ENCODE measurements at regions not wholly inside any gene's neighbourhood (a gene's known extent, or its start where the extent isn't known, plus 50 kb on each side); places are given as distances from the start of the nearest gene placed in this dataset.

DNA sequence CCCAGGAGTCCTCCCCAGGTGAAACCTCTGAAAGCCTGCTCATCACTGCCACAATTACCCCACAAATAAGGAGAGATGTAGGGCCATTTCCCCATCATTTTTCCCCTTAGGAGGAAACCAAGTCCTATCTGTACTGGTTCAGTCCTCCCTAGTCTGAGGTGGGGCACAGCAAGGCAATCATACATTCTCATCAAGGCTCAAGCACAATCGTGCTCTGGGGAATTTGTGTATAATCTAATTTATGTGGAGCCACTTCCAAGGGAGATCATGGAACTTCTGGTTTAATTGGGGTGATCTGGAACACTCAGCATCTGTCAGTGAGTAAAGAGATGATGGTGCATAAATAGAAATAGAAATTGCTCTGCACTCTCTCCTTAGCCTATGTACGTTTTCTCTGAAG lies 546.9 kb downstream of the IGSF11 start:
- H3K36me3 ChIP-seq (ENCODE audit: control insufficient read depth in 2 of 2, insufficient read depth in 2 of 2, low read length in 1 of 2), result no peaks in the 10 kb centered on the region
- no peaks in the 10 kb centered on the region for H3K4me1 ChIP-seq (ENCODE audit: control insufficient read depth in 2 of 2, insufficient read depth in 2 of 2, low read length in 2 of 2)
- no peak overlapping the region for H3K27ac ChIP-seq (ENCODE audit: low read depth in 1 of 2, low read length in 1 of 2)
- no peaks in the 10 kb centered on the region for H3K27me3 ChIP-seq (ENCODE audit: control insufficient read depth in 2 of 2, insufficient read depth in 1 of 2, low read length in 1 of 2)
- 86% methylated on average over 2 of the region's 2 CpGs for WGBS
- no peak overlapping the region for H3K4me3 ChIP-seq (ENCODE audit: low read length in 2 of 2)
- no peak for DNase-seq (ENCODE audit: low read depth in 6 of 9, low spot score in 9 of 9)
- no peaks in the 10 kb centered on the region for H3K9me3 ChIP-seq (ENCODE audit: control insufficient read depth in 2 of 2, insufficient read depth in 1 of 2, low read length in 1 of 2)

GRCh38 chr3:118488732-118489131 lies 545.9 kb downstream of the IGSF11 start:
- no peaks in the 10 kb centered on the region for H3K36me3 ChIP-seq (ENCODE audit: control insufficient read depth in 2 of 2, insufficient read depth in 2 of 2, low read length in 1 of 2)
- 81% methylated on average over 3 of the region's 3 CpGs for WGBS
- H3K9me3 ChIP-seq (ENCODE audit: control insufficient read depth in 2 of 2, insufficient read depth in 1 of 2, low read length in 1 of 2), result no peaks in the 10 kb centered on the region
- no peak for DNase-seq (ENCODE audit: low read depth in 6 of 9, low spot score in 9 of 9)
- no peak overlapping the region for H3K27ac ChIP-seq (ENCODE audit: low read depth in 1 of 2, low read length in 1 of 2)
- no peaks in the 10 kb centered on the region for H3K27me3 ChIP-seq (ENCODE audit: control insufficient read depth in 2 of 2, insufficient read depth in 1 of 2, low read length in 1 of 2)
- no peak overlapping the region for H3K4me3 ChIP-seq (ENCODE audit: low read length in 2 of 2)
- no peaks in the 10 kb centered on the region for H3K4me1 ChIP-seq (ENCODE audit: control insufficient read depth in 2 of 2, insufficient read depth in 2 of 2, low read length in 2 of 2)

GRCh38 chr3:118495206-118495605 lies 539.4 kb downstream of the IGSF11 start:
- Histone ChIP-seq H3K27me3 (ENCODE audit: control insufficient read depth in 2 of 2, insufficient read depth in 1 of 2, low read length in 1 of 2) (no peaks in the 10 kb centered on the region), H3K27ac (ENCODE audit: low read depth in 1 of 2, low read length in 1 of 2) (no peak overlapping the region), H3K36me3 (ENCODE audit: control insufficient read depth in 2 of 2, insufficient read depth in 2 of 2, low read length in 1 of 2) (no peaks in the 10 kb centered on the region), H3K4me1 (ENCODE audit: control insufficient read depth in 2 of 2, insufficient read depth in 2 of 2, low read length in 2 of 2) (no peaks in the 10 kb centered on the region), H3K4me3 (ENCODE audit: low read length in 2 of 2) (no peak overlapping the region), H3K9me3 (ENCODE audit: control insufficient read depth in 2 of 2, insufficient read depth in 1 of 2, low read length in 1 of 2) (no peaks in the 10 kb centered on the region)
- no peak for DNase-seq (ENCODE audit: low read depth in 6 of 9, low spot score in 9 of 9)
- 98% methylated on average over 2 of the region's 2 CpGs for WGBS

- Histone ChIP-seq H3K9me3 (ENCODE audit: control insufficient read depth in 2 of 2, insufficient read depth in 1 of 2, low read length in 1 of 2) (no peaks in the 10 kb centered on the region), H3K4me3 (ENCODE audit: low read length in 2 of 2) (no peak overlapping the region), H3K36me3 (ENCODE audit: control insufficient read depth in 2 of 2, insufficient read depth in 2 of 2, low read length in 1 of 2) (no peaks in the 10 kb centered on the region), H3K4me1 (ENCODE audit: control insufficient read depth in 2 of 2, insufficient read depth in 2 of 2, low read length in 2 of 2) (no peaks in the 10 kb centered on the region), H3K27ac (ENCODE audit: low read depth in 1 of 2, low read length in 1 of 2) (no peak overlapping the region), H3K27me3 (ENCODE audit: control insufficient read depth in 2 of 2, insufficient read depth in 1 of 2, low read length in 1 of 2) (no peaks in the 10 kb centered on the region)
- 91% methylated on average over 3 of the region's 3 CpGs for WGBS
- no peak for DNase-seq (ENCODE audit: low read depth in 6 of 9, low spot score in 9 of 9)
Measured at GRCh38 chr3:118497274-118497673, 537.4 kb downstream of the IGSF11 start.

GRCh38 chr3:118501152-118501551 lies 533.5 kb downstream of the IGSF11 start:
- no peaks in the 10 kb centered on the region for H3K27me3 ChIP-seq (ENCODE audit: control insufficient read depth in 2 of 2, insufficient read depth in 1 of 2, low read length in 1 of 2)
- DNase-seq (ENCODE audit: low read depth in 6 of 9, low spot score in 9 of 9), result no peak
- H3K27ac ChIP-seq (ENCODE audit: low read depth in 1 of 2, low read length in 1 of 2), result no peak overlapping the region
- no peak overlapping the region for H3K4me3 ChIP-seq (ENCODE audit: low read length in 2 of 2)
- no peaks in the 10 kb centered on the region for H3K4me1 ChIP-seq (ENCODE audit: control insufficient read depth in 2 of 2, insufficient read depth in 2 of 2, low read length in 2 of 2)
- H3K36me3 ChIP-seq (ENCODE audit: control insufficient read depth in 2 of 2, insufficient read depth in 2 of 2, low read length in 1 of 2), result no peaks in the 10 kb centered on the region
- H3K9me3 ChIP-seq (ENCODE audit: control insufficient read depth in 2 of 2, insufficient read depth in 1 of 2, low read length in 1 of 2), result no peaks in the 10 kb centered on the region
- 43% methylated on average over 1 of the region's 1 CpG for WGBS

- Histone ChIP-seq H3K9me3 (ENCODE audit: control insufficient read depth in 2 of 2, insufficient read depth in 1 of 2, low read length in 1 of 2) (no peaks in the 10 kb centered on the region), H3K36me3 (ENCODE audit: control insufficient read depth in 2 of 2, insufficient read depth in 2 of 2, low read length in 1 of 2) (no peaks in the 10 kb centered on the region), H3K4me1 (ENCODE audit: control insufficient read depth in 2 of 2, insufficient read depth in 2 of 2, low read length in 2 of 2) (no peaks in the 10 kb centered on the region), H3K27ac (ENCODE audit: low read depth in 1 of 2, low read length in 1 of 2) (no peak overlapping the region), H3K4me3 (ENCODE audit: low read length in 2 of 2) (no peak overlapping the region), H3K27me3 (ENCODE audit: control insufficient read depth in 2 of 2, insufficient read depth in 1 of 2, low read length in 1 of 2) (no peaks in the 10 kb centered on the region)
- no peak for DNase-seq (ENCODE audit: low read depth in 6 of 9, low spot score in 9 of 9)
- 94% methylated on average over 1 of the region's 1 CpG for WGBS
Measured at GRCh38 chr3:118504906-118505305, 529.7 kb downstream of the IGSF11 start.

- Histone ChIP-seq H3K9me3 (ENCODE audit: control insufficient read depth in 2 of 2, insufficient read depth in 1 of 2, low read length in 1 of 2) (no peaks in the 10 kb centered on the region), H3K27me3 (ENCODE audit: control insufficient read depth in 2 of 2, insufficient read depth in 1 of 2, low read length in 1 of 2) (no peaks in the 10 kb centered on the region), H3K36me3 (ENCODE audit: control insufficient read depth in 2 of 2, insufficient read depth in 2 of 2, low read length in 1 of 2) (no peaks in the 10 kb centered on the region), H3K4me3 (ENCODE audit: low read length in 2 of 2) (no peak overlapping the region), H3K4me1 (ENCODE audit: control insufficient read depth in 2 of 2, insufficient read depth in 2 of 2, low read length in 2 of 2) (no peaks in the 10 kb centered on the region), H3K27ac (ENCODE audit: low read depth in 1 of 2, low read length in 1 of 2) (no peak overlapping the region)
- DNase-seq (ENCODE audit: low read depth in 6 of 9, low spot score in 9 of 9), result no peak
- 89% methylated on average over 2 of the region's 2 CpGs for WGBS
Measured at GRCh38 chr3:118505784-118506183, 528.9 kb downstream of the IGSF11 start.

- no peak for DNase-seq (ENCODE audit: low read depth in 6 of 9, low spot score in 9 of 9)
- H3K36me3 ChIP-seq (ENCODE audit: control insufficient read depth in 2 of 2, insufficient read depth in 2 of 2, low read length in 1 of 2), result no peaks in the 10 kb centered on the region
- no peak overlapping the region for H3K4me3 ChIP-seq (ENCODE audit: low read length in 2 of 2)
- no peaks in the 10 kb centered on the region for H3K9me3 ChIP-seq (ENCODE audit: control insufficient read depth in 2 of 2, insufficient read depth in 1 of 2, low read length in 1 of 2)
- no peak overlapping the region for H3K27ac ChIP-seq (ENCODE audit: low read depth in 1 of 2, low read length in 1 of 2)
- H3K4me1 ChIP-seq (ENCODE audit: control insufficient read depth in 2 of 2, insufficient read depth in 2 of 2, low read length in 2 of 2), result no peaks in the 10 kb centered on the region
- H3K27me3 ChIP-seq (ENCODE audit: control insufficient read depth in 2 of 2, insufficient read depth in 1 of 2, low read length in 1 of 2), result no peaks in the 10 kb centered on the region
Measured at GRCh38 chr3:118511402-118511801, 523.2 kb downstream of the IGSF11 start.

DNA sequence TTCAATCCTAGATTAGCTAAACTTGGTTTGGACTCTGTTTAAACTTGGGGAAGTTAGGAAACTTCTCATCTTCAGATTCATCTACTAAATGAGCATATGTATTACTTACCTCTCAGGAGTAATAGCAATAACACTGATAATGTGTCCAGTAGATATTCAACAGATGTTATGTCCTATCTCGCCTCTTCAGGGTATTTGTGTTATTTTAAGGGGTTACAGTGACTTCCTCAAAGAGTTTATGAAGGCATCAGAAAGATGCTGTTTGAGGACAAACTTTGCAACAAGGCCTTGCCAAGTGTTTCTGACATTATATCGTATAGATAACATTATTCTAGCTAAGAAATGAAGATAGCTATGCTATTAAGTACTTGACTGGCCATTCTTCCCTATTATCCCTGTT lies 522.3 kb downstream of the IGSF11 start:
- WGBS, result 91% methylated on average over 2 of the region's 2 CpGs
- no peak overlapping the region for H3K27ac ChIP-seq (ENCODE audit: low read depth in 1 of 2, low read length in 1 of 2)

GRCh38 chr3:118525077-118525476 lies 509.6 kb downstream of the IGSF11 start:
- 74% methylated on average over 3 of the region's 3 CpGs for WGBS
- no peaks in the 10 kb centered on the region for H3K27me3 ChIP-seq (ENCODE audit: control insufficient read depth in 2 of 2, insufficient read depth in 1 of 2, low read length in 1 of 2)
- DNase-seq (ENCODE audit: low read depth in 6 of 9, low spot score in 9 of 9), result no peak
- H3K9me3 ChIP-seq (ENCODE audit: control insufficient read depth in 2 of 2, insufficient read depth in 1 of 2, low read length in 1 of 2), result no peaks in the 10 kb centered on the region
- H3K4me1 ChIP-seq (ENCODE audit: control insufficient read depth in 2 of 2, insufficient read depth in 2 of 2, low read length in 2 of 2), result no peaks in the 10 kb centered on the region
- H3K27ac ChIP-seq (ENCODE audit: low read depth in 1 of 2, low read length in 1 of 2), result no peak overlapping the region
- H3K36me3 ChIP-seq (ENCODE audit: control insufficient read depth in 2 of 2, insufficient read depth in 2 of 2, low read length in 1 of 2), result no peaks in the 10 kb centered on the region
- H3K4me3 ChIP-seq (ENCODE audit: low read length in 2 of 2), result no peak overlapping the region

More for the DNA sequence above, 522.3 kb downstream of the IGSF11 start:
- no peaks in the 10 kb centered on the region for H3K4me1 ChIP-seq (ENCODE audit: control insufficient read depth in 2 of 2, insufficient read depth in 2 of 2, low read length in 2 of 2)
- peaks cover 0 to 4% of the 10 kb centered on the region in 2 donors for H3K9me3 ChIP-seq (ENCODE audit: control insufficient read depth in 2 of 2, insufficient read depth in 1 of 2, low read length in 1 of 2)
- H3K4me3 ChIP-seq (ENCODE audit: low read length in 2 of 2), result no peak overlapping the region
- H3K27me3 ChIP-seq (ENCODE audit: control insufficient read depth in 2 of 2, insufficient read depth in 1 of 2, low read length in 1 of 2), result no peaks in the 10 kb centered on the region
- H3K36me3 ChIP-seq (ENCODE audit: control insufficient read depth in 2 of 2, insufficient read depth in 2 of 2, low read length in 1 of 2), result no peaks in the 10 kb centered on the region
- DNase-seq (ENCODE audit: low read depth in 6 of 9, low spot score in 9 of 9), result no peak
